Iris pigment epithelial cell (primary cell): ENCODE measurements at regions not wholly inside any gene's neighbourhood (a gene's known extent, or its start where the extent isn't known, plus 50 kb on each side); places are given as distances from the start of the nearest gene placed in this dataset.
A peak's percentile ranks its signal among the peaks of the same experiment; 100 is the strongest.

Experiments
- DNase-seq: peaks from one replicate; pipeline ENCODE4 v3.0.0-alpha.2; 2011; ENCODE audit warnings: low read depth

DNA sequence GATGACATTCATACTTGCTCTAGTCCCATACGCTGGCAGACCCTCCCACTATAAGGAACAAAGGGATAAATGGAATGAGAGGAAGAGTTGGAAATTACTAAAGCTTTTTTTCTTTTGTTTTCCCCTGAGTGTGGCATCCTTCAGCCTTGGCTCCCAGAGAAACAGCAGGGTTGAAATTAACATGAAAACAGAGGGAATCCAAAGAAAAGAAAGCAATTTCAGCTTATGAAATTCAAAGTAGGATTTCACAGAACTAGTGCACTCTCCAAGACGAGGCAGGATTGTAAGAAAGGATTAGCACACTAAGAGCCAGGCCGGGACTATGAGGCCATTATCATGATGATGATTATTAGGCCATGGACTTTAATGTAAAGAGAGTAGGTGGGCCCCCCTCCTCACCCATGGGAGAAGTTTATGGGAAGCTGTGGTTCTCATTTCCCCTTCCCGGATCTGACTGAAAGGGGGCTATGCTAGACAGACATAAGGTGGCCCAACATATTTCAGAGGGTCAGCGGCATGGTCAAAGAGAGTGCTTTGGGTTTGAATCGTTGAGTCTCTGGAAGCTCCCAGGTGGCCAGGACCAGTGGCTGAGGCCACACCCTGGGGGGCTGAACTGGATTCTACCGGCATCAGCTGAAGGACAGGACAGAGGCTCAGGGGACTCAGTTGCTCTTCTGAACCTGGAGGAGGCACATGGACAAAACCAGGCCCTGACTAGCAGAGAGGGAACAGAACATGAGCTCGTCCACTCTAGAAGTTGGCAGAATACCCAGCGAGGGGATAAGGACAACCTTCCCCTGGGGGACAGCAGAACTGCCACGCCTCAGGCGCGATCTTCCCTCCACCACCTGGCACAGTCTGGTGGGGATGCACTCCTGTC lies 100.1 kb upstream of the ARL4C start:
- no peak for DNase-seq

DNA sequence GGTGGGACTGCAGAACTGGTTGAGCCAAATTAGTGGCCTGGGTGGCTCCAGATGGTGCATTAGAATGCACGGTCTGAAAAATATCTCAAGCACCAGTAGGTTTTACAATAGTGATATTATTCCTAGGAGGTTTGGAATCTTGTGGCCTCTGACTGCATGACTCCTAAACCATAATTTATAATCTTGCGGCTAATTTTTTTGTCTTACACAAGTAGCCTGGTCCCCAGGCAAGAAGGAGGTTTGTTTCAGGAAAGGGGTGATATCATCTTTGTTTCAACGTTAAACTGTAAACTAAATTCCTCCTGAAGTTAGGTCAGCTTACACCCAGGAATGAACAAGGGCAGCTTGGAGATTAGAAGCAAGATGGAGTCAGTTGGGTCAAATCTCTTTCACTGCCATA lies 98.9 kb upstream of the ARL4C start:
- peak; percentile 39 for DNase-seq

DNA sequence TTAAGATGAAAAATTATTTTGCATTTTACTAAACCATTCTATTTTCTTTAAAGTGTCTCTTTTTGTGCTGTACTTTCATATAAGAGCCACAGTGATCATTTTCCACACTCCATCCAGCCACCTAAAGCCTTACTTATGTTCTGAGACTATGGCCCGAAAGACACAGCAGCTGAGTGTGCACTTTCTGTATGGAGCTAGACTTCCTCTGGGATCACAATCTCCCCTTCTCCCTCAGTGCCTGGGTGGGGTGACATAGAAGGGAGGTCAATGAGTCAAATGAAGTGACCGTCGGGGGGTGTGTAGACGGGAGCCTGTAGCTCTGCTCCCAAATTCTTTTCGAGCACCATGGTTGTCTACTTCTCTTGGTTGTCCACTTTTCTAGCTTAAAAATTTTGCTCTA lies 97.8 kb upstream of the ARL4C start:
- no peak for DNase-seq

DNA sequence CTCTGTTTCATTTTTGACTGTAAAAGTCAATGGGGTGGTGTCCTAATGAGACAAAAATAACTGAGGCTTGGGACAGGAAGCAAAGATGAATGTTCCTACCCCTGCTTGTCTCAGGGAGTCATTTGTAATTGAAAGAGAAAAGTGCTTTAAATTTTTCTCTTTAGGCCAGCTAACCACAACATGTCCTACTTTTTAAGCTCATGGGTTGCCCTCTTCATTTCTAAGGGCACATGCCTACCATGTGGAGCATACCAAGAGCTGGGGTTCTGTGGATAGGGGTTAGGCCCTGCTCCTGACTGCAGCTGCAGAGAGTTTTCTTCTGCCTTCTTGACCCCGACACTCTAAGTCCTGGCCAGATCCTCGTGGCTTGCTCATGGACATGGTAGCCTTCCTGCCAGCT lies 96.8 kb upstream of the ARL4C start:
- DNase-seq: peak; percentile 28

DNA sequence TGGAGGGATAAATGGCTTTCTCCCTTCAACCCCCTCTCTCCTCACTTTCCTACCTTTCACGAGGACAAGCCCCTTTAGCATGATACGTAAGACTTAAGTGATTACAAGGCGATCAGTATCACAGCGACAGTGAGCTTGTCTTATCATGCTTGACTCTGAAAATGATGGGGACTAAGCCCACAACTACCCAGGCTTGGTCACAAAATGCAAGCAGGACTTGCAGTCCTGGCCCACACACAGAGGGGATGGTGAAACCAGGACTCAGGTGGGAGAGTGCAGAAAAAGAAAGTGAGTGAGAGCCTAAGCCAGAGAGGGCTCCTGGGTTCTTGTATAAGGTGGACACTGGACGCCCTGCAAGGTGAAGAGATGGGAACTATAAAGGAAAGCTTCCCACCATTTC lies 95.7 kb upstream of the ARL4C start:
- no peak for DNase-seq

DNA sequence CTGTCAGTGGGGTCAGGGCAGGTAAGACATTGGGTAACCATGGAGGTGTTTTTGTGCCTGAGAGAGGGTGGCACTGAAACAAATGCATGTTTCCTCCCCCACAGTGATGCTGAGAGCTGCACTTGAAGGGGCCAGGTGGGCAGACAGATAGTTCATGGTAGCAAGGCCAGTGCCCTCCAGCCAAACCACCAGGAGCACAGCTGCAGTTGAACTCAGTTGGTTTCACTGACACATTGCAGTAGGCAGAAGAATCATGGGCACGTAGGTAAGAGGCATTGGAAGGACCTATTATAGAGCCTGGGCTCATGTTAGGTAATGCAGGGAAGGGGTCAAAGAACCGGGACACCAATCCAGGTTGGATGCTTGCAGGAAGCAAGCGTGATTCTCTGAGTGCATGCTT lies 93.2 kb upstream of the ARL4C start:
- DNase-seq: no peak

DNA sequence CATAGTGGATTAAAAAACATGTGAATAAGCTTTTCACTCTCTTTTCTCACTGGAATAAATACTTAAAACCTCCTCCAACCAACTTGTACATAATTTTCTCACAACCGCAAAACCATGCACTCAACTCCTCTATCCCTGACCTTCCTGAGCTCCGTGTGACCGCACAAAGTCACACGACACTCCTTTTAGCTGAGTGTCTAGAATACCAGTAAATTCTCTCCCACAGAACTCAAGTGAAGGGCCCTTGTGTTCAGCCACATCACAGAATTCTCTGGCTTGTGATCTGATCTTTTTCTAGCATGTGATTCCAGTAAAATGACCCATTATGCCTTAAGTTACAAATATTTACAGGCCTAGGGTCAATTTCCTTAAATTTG lies 91.2 kb upstream of the ARL4C start:
- DNase-seq: no peak

DNA sequence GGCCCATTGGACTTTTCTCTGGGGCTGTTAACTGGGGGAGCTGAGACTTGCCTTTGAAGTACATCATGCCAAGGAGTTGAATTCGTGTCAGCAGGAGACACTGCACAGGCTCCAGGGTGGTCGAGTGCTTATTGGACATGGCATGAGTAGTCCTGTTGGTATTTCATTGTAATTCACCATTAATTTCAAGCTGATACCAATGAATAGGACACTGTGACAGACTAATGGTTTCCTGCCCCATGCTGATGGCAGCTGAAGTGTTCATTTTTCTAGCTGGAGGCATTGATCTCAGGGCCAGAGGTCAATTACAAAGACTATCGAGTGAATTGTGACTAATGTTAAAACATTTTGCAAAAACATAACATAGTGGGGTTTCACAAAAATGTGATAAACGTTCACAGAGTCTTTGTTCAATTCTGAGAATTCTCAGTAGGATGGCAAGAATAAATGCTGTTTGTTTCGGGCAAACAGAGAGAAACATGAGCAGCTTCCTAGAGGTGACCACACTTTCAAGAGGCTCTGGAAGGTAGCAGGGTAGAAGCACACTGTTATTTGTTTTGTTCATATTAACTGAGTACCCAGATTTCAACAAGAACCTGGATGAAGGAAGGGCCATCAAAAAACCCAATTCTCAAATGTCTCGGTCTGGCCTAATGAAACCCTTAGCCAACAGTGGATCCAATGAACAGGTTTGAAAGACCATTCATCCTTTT lies 90.6 kb upstream of the ARL4C start:
- no peak for DNase-seq

DNA sequence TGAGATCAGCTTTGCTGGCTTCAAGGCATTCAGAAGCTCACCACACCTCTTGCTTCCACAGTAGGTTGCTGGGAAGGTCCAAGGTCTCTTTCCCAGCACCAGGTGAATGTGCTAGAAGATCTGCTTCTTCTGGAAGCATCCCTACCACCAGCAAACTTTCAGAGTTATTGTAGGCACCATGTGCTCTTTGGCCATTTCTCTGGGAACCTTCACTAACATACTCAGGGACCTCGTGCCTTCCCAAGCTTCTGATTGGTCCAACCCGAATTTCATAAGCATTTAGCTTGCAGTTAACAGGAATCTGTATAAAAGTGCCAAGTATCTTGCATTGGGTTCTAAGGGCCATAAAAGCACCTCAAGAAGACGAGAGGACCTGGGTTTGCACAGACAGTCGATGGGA lies 86.5 kb upstream of the ARL4C start:
- DNase-seq: no peak

DNA sequence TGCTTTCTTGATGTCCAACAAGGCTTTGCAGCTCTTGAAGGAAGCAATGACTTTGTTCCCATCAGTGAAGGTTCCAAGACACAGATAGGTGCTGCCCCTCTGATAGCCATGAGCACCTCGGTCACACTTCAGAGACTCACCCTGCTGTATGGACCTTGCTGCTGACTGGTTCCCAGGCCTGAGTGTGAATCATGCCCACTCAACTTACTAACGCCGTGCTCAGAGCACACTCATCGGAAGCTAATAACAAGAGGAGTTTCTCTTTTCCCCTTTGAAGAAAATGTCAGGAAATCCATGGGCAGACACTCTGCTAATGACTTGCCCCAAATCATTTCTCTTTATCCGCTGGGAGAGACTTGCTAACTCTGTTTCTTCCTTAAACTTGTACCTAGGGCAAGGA lies 83.8 kb upstream of the ARL4C start:
- no peak for DNase-seq

DNA sequence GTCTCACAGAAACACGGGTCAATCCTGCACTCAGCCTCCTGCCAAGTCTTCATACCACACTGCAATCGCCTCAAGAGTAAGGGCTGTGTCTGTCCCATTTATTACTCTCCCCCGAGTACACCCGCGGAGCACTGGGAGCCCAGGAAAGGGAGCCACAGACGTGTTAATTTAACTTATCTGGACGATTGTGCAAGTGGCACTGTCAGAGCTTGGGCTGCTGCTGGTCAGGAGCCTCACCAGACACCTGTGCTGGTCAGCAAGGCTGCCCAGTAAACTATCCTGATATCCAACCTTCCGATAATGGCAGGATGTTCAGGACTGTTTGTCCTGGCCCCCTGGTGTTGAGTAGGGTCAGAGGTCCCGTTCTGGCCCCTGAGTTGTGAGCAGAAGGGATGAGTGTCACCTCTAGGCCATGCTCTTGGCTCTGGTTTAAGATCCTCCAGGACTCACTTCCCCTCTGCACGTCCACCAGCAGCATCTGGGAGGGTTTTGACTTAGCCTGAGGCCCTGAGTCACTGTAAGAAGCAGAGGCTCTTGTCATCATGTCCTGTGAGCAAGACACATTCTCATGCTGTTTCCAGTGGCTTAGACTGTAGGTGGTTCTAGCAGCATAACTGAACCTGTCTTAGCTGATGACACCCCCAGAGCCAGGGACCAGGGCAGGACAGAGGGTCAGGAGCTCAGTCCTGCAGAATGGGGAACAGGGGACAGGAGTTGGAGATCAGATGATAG lies 82.5 kb upstream of the ARL4C start:
- DNase-seq: no peak

DNA sequence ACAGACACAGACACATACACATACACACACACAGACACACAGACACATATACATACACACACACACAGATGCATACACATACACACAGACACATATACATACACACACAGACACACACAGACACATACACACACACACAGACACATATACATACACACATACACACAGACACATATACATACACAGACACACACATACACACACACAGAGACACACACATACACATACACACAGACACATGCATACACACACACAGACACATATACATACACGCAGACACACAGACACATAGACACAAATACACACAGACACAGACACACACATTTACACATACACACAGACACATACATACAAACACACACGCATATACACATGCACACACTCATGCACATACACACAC lies 81.5 kb upstream of the ARL4C start:
- no peak for DNase-seq

DNA sequence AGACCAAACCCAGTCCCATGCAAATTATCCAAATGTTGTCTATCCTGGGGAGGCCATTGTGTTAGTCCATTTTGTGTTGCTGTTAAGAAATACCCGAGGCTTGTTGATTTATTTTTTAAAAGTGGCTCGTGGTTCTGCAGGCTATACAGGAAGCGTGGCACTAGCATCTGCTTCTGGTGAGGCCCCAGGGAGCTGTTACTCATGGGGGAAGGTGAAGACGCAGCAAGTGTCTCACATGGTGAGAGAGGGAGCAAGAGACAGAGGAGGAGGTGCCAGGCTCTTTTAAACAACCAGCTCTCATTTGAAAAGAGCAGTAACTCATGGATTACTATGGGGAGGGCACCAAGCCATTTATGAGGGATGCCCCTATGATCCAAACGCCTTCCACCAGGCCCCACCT lies 80.3 kb upstream of the ARL4C start:
- DNase-seq: no peak

DNA sequence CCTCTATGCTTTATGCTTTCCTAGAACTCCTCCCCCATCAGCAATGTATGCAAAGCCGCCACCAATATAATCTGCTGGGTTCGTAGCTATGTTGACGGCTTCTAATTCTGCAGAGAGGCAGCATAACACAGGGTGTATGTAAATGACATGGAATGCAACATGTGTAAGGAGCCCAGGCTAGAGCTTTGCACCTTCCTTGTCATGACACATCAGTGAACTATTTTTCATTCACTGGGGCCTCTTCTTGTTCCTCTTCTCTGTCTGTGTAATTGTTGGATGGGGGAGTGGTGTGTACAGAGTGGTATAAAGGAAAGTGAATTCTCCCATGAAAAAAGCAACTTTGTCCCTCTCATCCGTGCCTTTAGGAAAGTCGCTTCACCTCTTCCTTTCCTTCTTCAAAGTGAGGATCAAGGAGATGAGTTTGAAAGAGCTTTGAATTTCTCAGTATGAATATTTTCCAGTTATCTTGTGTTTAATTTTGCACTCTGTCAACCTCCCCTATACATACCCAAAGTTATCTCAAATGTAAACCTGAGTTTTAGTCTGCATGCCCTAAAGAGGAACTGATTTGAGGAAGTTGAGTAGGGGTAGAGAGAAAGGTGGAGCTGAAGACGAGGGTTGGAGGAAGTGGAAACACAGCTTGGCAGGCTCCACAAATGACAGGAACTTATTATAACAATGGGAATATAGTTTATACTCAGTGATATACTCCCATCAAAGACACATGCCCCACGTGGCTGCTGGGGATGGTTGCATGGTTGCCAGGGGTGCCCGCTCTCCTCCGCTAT lies 74.9 kb upstream of the ARL4C start:
- DNase-seq: no peak

DNA sequence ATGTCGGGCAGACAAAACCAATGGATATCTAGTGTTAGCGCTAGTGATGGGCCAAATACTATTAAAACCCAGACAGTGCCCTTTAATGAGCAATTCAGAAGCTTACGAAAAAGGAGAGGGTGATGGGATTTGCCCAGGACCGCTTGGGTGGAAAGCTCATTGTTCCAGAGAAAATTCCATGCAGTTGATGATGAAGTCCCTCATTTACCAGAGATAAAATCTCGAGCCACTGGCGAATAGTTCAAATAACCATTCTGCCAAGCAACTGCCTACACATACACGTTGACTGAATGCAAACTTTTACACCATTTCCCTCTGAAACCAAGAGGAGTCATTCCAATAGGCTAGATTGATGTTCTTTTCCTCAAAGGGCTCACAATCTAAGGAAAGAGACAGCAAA lies 73.6 kb upstream of the ARL4C start:
- no peak for DNase-seq

DNA sequence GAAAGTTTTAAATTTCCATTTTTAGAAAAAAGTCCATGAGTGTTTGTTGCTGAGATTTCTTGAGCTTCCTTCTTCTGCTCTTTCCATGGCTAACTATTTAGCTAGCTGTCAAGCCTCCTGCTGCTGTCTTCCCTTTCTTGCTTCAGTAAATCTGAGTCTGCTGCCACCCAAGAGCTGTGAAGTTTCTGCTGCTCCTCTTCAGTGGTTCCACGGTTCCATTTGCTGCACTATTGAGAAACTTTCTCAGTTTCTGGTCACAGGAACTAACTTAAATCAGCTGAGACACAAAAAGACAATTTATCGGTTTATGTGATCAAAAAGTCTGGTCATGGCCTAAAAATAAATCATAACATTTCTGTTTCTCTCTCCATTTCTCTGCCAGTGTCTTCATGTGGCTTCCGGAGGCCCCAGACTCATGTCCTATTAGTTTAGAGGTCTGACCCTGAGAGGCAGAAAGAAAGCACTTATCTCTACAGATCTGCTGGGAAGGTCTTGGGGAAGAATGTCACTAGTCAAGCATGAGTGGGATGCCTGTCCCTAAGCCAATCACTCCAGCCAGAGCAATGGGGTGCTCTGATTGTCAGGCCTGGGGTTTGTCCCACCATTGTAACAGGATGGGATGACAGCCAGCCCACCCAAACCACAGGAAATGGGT lies 73.0 kb upstream of the ARL4C start:
- DNase-seq: no peak

DNA sequence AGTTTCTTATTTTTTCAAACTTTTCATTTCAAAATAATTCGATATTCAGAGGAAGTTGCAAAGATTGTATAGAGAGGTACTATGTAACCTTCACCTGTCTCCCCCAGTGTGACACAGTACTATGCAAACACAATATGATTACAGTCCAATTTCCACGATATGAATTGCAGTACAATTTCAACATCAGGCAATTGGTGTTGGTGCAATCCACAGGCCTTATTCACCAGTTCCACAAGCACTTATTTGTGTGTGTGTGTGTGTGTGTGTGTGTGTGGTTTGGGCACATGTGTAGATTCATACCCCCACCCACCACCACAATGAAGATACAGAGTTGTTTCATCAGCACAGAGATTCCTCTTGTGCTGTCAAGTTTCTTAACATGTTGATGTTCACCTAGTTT lies 69.7 kb upstream of the ARL4C start:
- no peak for DNase-seq

DNA sequence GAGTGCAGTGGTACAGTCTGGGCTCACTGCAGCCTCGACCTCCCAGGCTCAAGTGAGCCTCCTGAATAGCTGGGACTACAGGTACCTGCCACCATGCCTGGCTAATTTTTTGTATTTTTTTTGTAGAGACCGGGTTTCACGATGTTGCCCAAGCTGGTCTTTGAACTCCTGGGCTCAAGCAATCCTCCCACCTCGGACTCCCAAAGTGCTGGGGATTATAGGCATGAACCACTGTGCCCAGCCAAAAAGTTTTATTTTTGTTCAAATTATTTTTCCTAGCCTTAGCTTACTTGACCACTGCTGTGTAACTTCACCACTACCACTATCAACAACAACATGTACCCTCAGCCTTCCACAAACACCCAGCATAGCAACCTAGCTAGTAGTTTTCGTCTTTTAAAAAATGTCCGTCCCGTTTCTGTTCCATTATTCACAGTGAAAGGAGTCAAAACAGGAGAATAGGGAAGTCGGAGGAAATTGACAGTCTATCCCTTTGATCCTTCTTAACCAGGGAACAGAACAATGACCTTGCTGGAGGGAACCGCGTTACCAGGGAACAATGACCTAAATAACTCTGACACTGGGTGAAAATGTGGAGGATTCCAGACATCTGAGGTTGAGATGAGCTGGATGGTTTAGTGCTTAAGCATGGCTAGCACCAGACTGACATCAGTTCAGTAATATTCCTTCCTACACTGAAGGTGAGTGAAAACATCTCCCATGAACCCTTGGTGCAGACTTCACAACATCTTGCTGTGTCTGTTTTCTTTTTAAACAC lies 69.2 kb upstream of the ARL4C start:
- peak; percentile 8 for DNase-seq

DNA sequence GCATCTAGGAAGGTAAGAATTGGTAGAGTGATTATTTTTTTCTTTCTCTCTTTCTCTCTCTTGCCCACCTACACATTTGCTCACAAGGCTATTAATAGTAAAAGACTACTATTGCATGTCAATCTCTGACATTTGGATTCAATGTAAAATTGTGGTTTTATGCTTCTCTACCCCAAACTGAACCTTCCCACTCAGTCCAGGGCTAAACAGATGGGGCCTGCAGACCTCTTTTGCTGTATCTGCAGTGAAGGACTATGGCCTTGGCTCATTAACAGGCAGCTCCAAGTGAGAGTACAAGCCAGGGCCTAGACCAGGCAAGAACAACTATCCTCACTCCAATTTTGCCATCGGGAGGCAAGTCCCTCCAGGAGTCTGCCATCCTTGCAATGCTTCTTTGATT lies 68.3 kb upstream of the ARL4C start:
- no peak for DNase-seq

DNA sequence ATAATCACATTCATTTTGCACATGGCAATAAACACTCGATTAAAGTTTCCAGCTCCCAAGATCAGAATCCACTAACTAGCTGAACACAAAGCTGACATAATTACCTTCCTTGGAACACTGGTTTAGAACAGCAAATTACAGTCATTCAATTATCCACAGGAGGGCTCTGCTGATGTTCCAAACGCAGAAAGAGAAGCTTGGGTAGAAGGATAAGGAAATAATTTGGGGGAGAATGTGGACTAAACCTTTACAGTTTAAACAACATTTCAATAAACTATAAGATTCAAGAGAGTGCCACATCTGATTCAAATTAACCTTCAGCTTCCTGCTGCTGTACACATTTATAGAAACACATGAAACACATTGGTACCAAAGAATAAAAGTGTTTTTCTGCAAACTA lies 67.8 kb upstream of the ARL4C start:
- peak; percentile 34 for DNase-seq

DNA sequence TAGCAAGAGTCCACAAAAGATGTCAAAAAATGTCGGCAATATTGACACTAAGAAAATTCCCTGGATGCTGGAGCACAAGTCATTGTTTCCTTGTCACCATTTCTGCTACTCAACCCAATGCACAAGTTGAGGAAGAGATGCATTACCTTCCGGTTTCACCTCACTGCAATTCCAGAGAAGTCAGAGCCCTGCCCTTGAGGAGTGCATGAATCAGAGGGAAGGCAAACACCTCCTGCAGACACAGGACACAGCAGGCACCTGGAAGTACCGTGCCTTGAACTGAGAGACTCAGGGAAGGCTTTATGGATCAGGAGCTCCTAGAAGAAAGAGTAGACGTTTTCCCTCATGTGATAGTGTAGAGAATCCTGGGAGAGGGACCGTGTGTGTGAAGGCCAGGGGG lies 62.7 kb upstream of the ARL4C start:
- DNase-seq: no peak
